ENCODE measurements at regions not wholly inside any gene's neighbourhood (a gene's known extent, or its start where the extent isn't known, plus 50 kb on each side); places are given as distances from the start of the nearest gene placed in this dataset.

GRCh38 chrX:39826813-39827543 lies 270.8 kb downstream of the BCOR start:
- Histone ChIP-seq H3K4me2 (ENCODE audit: low read depth, low read length) (no peak overlapping the region), H2BK120ac (ENCODE audit: low read depth, low read length) (no peak overlapping the region), H3K23ac (ENCODE audit: low read depth, low read length) (no peak overlapping the region), H2AK5ac (ENCODE audit: low read depth, low read length) (no peak overlapping the region), H3K4me3 (ENCODE audit: insufficient read depth, low read depth, low read length) (no peak overlapping the region), H4K8ac (ENCODE audit: low read depth in 2 of 2, low read length in 2 of 2) (no peak overlapping the region), H3K36me3 (ENCODE audit: control insufficient read depth, insufficient read depth, low read length) (no peaks in the 10 kb centered on the region), H3K9me1 (ENCODE audit: insufficient read depth, low read length) (no peaks in the 10 kb centered on the region), H4K91ac (ENCODE audit: insufficient read depth, low read depth, low read length) (no peak overlapping the region), H2BK5ac (ENCODE audit: low read depth, low read length, poor library complexity, severe bottlenecking) (no peak overlapping the region), H3K27ac (ENCODE audit: insufficient read depth, low read length) (no peak overlapping the region), H3K27me3 (ENCODE audit: control insufficient read depth, insufficient read depth, low read length) (peaks cover 32% of the 10 kb centered on the region), H3K18ac (ENCODE audit: low read depth, low read length) (no peak overlapping the region), H3K9me3 (ENCODE audit: control insufficient read depth, insufficient read depth, low read length) (peaks cover 12% of the 10 kb centered on the region; the same call in 1 of the 2 replicates), H3K56ac (ENCODE audit: extremely low read depth, insufficient read depth, low read length) (no peak overlapping the region), H3K9ac (ENCODE audit: low read depth, low read length) (no peak overlapping the region), H3K4ac (ENCODE audit: low read depth, low read length) (no peak overlapping the region), H3K79me1 (ENCODE audit: low read depth in 1 of 2, low read length in 2 of 2) (no peaks in the 10 kb centered on the region), H2BK15ac (ENCODE audit: low read depth, low read length) (no peak overlapping the region), H2AFZ (replicated peaks; ENCODE audit: low read length, poor library complexity) (no peak overlapping the region), H4K5ac (ENCODE audit: low read depth, low read length) (no peak overlapping the region), H2AK9ac (replicated peaks; ENCODE audit: low read depth, low read length, poor library complexity) (no peak overlapping the region), H3K14ac (replicated peaks; ENCODE audit: low read depth, low read length) (no peak overlapping the region), H3K4me1 (ENCODE audit: control insufficient read depth, insufficient read depth, low read length) (no peaks in the 10 kb centered on the region), H2BK20ac (ENCODE audit: low read depth, low read length) (no peak overlapping the region), H4K20me1 (ENCODE audit: insufficient read depth, low read length) (no peaks in the 10 kb centered on the region)
- intact Hi-C loops (cut with micrococcal nuclease) (no loop called here), dilution Hi-C loops (cut with HindIII; ENCODE audit: low sequenced_read_pairs, unreplicated experiment) (no loop called here), in situ Hi-C loops (cut with MboI; ENCODE audit: low sequenced_read_pairs) (no loop called here)
- ChIA-PET POLR2A (ENCODE audit: unreplicated experiment) (no interaction called here), CTCF (no interaction called here)
- BruUV-seq (replicated peaks): no TSS peak
- whole genome bisulfite sequencing, 2 experiments (ENCODE audit: extremely low coverage in 2 of 2, insufficient read length in 1 of 2): 72% methylated on average over 3 of the region's 14 CpGs; no CpG with 5 or more reads in 1 of the 2 experiments
- DNase-seq (no peak), ATAC-seq (ENCODE audit: low read depth) (no peak)
- TF ChIP-seq FOS (IDR thresholded peaks at IDR 0.05; ENCODE audit: low read depth, low read length): no peak

Measured in IMR-90 (cell line).